SK-N-SH (cell line): ENCODE measurements at regions not wholly inside any gene's neighbourhood (a gene's known extent, or its start where the extent isn't known, plus 50 kb on each side); places are given as distances from the start of the nearest gene placed in this dataset.

Experiments used
- CTCF ChIP-seq: fragments of 200-600 bp; sonication (generic); IDR thresholded peaks from 2 replicates; pipeline ENCODE4 v1.6.1; 2017; ENCODE audit warnings: antibody characterized with exemption, mild to moderate bottlenecking, moderate library complexity
- EP300 ChIP-seq, 2 experiments: IDR thresholded peaks; 2 replicates each; pipeline versions ENCODE4 v1.4.0 to v1.6.1; 2012; ENCODE audit warnings: borderline replicate concordance in 1 of 2, low read depth in 1 of 2, low read length in 1 of 2
- GABPA ChIP-seq: IDR thresholded peaks from 2 replicates; pipeline ENCODE4 v1.4.0; 2012; ENCODE audit warnings: low read depth, mild to moderate bottlenecking
- GATA2 ChIP-seq: sonication (generic); formaldehyde crosslinking; IDR thresholded peaks from 2 replicates; pipeline ENCODE4 v1.5.0; 2020; ENCODE audit warnings: mild to moderate bottlenecking, missing genetic modification reagents
- MAX ChIP-seq: IDR thresholded peaks from 2 replicates; pipeline ENCODE4 v1.4.0; 2012; ENCODE audit warnings: low read depth
- MEF2A ChIP-seq: IDR thresholded peaks from 2 replicates; pipeline ENCODE4 v1.4.0; 2012; ENCODE audit warnings: low read depth, borderline replicate concordance
- RCOR1 ChIP-seq: fragments of 150-350 bp; IDR thresholded peaks from 2 replicates; pipeline ENCODE4 v1.6.1; 2017; ENCODE audit warnings: antibody characterized with exemption, low read length
- ZBTB33 ChIP-seq: IDR thresholded peaks from 2 replicates; pipeline ENCODE4 v1.4.0; 2012; ENCODE audit warnings: low read depth, borderline replicate concordance

GRCh38 chr2:175362331-175362730, 180.8 kb upstream of the ATP5MC3 start:
- TF ChIP-seq ZBTB33, result no peak
- no peak for TF ChIP-seq CTCF
- TF ChIP-seq RCOR1, result no peak
- no peak for TF ChIP-seq MEF2A
- no peak for TF ChIP-seq MAX
- no peak for TF ChIP-seq GABPA
- no peak for TF ChIP-seq EP300 (IDR thresholded peaks at IDR 0.05; ENCODE audit: borderline replicate concordance in 1 of 2, low read depth in 1 of 2, low read length in 1 of 2)
- TF ChIP-seq GATA2 (CRISPR knock-in tag), result no peak
